Activated CD4-positive, alpha-beta T cell treated with anti-CD3 and anti-CD28 coated beads, Interleukin-2, Interleukin-4, amounts not matched to agents 100 ng/mL and 50 ng/mL, durations not matched to agents 16 hours and 8 hours (primary cell): ENCODE measurements at regions not wholly inside any gene's neighbourhood (a gene's known extent, or its start where the extent isn't known, plus 50 kb on each side); places are given as distances from the start of the nearest gene placed in this dataset.
"Not testable (repeated sequence)": the region's sequence is repeated elsewhere in the genome, so short reads cannot be mapped to it uniquely, and the experiment has no call there.

Experiments
- DNase-seq: peaks from one replicate; pipeline ENCODE4 v3.0.0-alpha.2; 2020; ENCODE audit warnings: low spot score

GRCh38 chr2:176574484-176575236, 305.4 kb downstream of the MTX2 start:
- DNase-seq, result no peak

DNA sequence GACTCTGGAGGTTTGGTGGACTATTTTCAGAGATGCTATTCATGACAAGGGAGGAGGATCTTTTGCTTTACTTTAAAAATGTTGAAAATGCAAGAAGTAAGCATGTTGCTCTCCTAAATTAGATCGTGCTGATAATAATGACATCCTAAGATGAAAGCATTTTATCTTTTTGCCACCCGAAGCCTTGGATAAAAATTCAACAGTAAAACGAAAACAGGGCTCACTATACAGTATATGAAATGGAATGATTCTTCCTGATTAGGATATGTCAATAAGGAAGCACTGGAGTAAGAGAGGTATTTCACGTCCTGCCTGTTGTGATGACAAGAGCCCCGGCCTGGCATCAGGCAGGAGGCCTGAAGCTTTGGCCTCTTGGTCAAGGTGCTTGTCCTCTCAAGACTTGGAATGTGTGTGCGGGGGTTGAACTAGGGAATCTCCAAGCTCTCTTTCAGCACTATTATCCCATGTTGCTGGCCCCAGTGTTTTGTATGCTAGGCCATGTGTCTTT, 306.0 kb downstream of the MTX2 start:
- DNase-seq, result no peak

DNA sequence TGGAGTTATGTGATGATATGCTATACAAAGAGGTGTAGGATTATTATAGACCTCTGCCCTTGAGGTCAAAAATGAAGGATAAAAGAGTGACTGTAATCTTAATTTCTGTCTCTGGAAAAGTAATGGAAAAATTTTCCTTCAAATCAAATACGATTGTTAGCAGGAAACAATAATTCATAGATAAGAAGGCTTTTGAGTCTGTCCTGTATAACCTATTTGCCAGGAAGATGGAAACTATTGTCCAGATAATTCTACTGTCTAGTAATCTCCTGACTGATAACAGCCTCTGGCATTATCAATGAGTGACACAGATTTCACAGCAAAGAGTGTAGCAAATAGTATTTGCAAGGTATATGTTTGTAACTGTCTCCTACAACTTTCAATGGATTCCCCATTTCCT, 307.8 kb downstream of the MTX2 start:
- no peak for DNase-seq

DNA sequence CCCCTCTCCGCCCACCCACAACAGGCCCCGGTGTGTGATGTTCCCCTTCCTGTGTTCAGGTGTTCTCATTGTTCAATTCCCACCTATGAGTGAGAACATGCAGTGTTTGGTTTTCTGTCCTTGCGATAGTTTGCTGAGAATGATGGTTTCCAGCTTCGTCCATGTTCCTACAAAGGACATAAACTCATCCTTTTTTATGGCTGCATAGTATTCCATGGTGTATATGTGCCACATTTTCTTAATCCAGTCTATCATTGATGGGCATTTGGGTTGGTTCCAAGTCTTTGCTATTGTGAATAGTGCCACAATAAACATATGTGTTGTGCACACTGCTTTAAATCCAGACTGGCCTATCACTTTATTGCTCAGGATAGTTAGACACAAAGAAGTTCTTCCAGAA, 309.1 kb downstream of the MTX2 start:
- DNase-seq, result not testable (repeated sequence)

- DNase-seq, result no peak
These were observed 310.4 kb downstream of the MTX2 start for GRCh38 chr2:176579608-176580007.

- no peak for DNase-seq
These were observed 312.4 kb downstream of the MTX2 start for GRCh38 chr2:176581557-176582165.

DNA sequence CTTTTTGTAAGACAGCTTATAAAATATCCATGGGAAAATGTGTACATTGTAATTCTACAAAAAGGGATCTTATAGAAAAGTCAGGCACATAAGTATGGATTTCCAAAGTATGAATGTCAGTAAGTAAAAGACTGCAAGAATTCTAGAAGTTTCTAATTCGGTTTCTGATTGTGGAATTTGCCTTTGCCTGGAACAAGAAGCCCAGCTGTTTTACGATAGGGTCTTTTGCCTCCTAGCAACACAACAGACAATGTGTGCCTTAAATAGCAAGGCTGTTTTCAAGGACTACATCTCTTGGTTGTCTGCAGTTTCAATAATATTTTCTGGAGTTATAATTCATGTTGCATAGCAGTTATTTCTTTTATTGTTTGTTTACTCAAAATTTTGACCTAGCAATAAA, 312.9 kb downstream of the MTX2 start:
- DNase-seq, result no peak

- DNase-seq, result peak; percentile 23
These were observed 313.8 kb downstream of the MTX2 start for GRCh38 chr2:176582990-176583481.

DNA sequence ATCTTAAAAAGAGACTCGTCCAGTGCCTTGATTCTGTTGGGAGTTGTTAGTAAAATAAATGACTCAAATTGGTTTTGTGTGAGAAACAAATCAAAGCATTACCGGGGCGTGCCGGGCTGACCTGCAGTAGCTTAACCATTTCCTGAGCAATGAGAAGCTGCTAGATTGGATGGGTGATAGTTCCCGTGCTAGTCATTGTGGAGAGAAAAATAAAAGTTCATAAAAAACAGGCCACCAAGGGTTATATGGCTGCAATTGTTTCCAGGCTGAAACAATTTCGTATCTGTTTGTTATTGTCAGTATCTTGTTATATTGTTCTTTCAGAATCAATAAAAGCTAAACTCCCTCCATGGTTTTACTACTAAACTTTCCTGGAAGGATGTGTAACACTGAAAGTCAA, 314.4 kb downstream of the MTX2 start:
- DNase-seq, result peak; percentile 54

DNA sequence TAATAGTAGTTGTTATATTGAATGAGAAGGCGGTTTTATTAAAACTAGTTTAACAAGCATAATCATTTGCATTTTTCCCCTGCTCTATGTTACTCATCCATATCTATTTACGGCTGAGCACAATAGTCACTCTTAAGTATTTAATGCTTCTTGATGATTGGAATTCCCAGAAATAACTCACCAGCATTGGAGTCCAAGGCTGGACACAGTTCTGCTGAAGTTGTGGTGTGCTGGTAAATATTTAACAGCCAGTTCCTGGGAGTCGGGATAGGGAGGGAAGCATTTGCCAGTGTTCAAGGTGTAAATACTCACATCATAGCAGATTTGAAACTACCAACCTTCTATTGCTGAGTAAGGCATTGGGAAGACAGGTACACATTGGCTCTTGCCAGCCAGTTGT, 315.1 kb downstream of the MTX2 start:
- no peak for DNase-seq

- DNase-seq, result no peak
These were observed 316.0 kb downstream of the MTX2 start for GRCh38 chr2:176585291-176585690.

DNA sequence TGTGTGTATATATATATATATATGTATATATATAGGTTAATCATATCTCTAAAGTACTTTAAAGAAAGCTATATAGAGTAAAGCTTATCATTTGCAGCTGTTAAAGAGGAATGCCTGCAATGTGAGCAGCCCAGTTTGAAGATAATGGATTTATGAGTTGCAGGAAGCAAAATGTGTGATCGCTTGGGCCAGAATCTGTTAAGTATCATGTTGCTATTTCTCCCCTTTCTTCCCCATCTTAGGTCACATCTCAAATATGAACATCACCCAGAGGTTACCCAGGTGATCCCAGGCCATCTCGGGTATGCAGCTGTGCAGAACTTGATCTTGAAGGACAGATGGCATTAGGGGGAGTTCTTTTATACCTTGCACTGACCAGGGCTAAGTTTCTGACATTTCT, 316.5 kb downstream of the MTX2 start:
- no peak for DNase-seq

GRCh38 chr2:176589287-176589686, 320.0 kb downstream of the MTX2 start:
- no peak for DNase-seq

DNA sequence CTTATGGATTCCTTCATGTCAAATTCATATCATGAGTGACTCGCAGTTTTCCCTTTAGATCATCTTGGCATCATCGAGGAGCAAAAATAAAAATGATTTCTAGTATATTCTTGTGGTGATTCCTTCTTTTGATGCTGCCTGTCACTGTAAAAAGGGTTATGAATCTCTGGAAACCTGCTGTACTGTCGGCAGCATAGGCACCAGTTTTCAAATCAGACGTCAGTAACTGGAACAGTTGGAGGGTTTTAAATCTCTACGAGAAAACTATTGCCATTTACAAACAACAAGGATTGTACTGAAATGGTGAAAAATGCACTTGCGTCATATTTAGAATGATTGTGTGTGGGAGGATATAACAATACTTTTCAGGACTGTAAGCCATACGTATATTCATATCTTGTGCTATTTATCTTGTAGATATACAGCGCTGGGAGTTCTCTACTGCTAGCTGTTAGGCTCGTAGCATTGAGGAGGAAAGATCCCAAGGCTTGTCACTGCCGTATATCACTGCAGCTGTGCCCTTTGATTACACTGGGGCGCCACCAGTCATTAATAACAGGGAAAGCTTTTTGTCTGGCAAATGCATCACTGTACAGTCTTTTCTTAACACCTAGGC, 320.7 kb downstream of the MTX2 start:
- DNase-seq, result no peak

DNA sequence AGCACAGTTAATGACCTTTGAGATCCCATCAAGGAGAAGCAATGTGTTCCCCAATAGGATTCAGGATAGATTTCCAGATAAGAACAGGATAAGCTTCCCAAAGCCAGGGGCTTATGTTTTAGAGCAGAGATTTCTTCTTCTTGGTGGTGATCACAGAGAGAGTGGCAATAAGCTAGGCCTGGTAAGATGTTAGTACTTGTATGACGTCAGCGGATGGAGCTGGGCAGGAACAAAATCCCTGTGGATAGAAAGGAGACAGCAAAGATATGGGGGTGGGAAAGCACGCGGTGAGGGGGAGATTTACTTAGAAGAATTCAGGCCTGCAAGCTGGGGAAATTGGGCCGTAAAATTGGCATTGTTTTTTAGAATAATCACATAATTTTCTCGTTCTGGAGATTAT, 323.0 kb downstream of the MTX2 start:
- no peak for DNase-seq

DNA sequence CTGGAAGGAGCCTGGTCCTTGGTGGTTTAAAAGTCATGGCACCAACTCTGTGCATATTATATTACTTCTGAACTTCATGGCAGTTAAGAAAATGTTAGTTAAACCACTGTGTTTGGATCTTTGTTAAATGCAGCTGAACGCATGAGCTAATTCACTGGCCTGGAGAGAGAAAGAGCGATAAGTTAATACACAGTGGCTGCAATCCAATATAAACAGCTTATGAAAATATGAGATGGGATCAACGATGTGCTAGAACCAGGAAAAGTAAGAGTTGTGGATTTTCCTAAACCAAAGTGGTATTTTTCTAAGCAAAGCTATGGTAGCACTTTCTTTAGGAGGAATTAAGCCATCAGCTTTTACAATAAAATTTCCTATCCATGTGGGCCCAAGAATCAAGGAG, 326.7 kb downstream of the MTX2 start:
- DNase-seq, result no peak

DNA sequence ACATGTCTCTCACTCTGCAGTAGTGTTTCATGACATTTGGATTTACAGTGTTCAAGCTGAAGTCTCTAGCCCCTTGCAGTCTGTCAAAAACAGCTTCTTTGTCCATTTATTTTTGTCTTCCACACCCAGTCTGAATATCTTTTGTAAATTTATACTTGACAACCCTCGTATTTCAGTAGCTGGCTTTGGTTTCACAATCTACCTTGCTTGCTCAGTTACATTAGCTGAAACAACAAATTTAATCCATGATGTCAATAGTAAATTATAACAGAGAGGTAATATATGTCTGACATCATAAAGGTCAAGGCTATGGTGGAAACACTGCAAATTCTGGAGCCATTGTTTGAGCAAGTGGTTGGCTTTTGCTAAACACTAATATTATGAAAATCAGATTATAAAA, 328.7 kb downstream of the MTX2 start:
- no peak for DNase-seq

DNA sequence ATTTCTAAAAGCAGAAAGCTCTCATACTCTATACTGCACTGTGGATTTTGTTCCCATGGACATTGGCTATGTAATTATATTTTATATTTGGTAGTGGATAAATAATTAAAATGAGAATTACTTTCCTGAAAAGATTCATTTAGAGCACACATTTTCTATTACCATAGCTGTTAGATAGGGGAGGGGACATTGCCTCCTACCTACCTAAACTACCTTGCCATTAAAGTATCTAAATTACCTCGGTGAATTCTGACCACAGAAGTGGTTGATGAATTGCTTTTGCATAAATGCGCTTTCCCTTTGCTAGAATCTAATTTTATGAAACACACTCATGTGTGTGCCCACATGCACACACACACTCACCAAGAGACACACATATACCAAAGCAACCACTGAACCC, 329.1 kb downstream of the MTX2 start:
- no peak for DNase-seq

DNA sequence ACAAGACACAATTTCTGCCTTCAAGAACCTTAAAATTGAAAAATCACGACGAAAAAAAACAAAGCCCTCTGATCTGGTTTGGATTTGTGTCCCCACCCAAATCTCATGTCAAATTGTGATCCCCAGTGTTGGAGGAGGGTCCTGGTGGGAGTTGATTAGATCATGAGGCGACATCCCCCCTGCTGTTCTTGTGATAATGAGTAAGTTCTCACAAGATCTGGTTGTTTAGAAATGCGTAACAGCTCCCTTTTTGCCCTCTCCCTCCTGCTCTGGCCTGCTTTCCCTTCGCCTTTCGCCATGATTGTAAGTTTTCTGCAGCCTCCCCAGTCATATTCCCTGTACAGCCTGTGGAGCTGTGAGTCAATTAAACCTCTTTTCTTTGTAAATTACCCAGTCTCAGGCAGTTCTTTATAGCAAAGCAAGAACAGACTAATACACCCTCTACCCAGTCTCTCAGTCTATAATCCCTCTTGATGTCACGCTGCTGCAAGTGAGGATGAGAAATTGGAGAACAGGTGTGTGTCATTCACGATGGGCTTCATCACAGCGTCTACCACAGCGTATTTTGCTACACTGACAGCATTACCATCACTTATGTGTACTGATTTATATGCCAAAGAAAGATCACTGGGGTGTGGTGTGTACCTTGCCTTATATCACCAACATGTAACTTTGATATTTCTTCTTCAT, 330.7 kb downstream of the MTX2 start:
- no peak for DNase-seq

- no peak for DNase-seq
These were observed 331.8 kb downstream of the MTX2 start for GRCh38 chr2:176601066-176601465.

DNA sequence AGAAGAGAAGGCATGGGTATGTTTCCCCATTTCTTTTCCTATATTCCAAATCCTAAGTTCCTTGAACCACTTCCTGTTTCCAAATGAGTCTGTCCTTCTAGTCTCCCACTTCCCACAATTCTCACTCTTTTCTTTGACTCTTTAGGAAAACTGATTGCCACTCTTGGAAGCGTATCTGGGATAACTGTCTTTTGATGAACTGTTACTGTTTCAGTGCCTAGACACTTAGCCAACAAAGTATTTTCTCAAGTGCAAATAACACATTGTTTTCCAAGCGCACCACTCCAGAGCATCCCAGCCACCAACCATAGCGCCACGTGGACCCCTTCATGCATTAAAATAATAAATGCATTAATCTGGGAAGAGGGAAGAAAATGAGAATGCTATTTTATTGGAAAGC, 342.8 kb downstream of the MTX2 start:
- no peak for DNase-seq

DNA sequence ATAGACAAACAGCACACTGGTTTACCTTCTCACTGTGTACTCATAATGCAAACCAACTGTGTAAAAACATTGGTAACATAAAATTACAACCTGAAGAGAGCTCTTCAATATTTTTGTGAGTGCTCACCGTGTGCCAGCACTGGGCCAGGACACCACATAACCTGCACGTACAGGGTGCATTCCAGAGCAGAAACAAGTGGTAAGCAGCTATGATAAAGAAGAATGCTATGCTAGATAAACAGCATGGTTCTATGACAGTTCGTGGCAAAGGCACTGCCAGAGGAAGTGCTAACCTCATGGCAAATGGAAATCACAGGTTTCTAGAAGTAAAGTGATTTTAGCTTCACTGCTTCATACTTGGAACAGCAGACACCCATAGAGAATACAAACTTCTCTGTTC, 343.5 kb downstream of the MTX2 start:
- DNase-seq, result no peak
